ENCODE measurements at regions not wholly inside any gene's neighbourhood (a gene's known extent, or its start where the extent isn't known, plus 50 kb on each side); places are given as distances from the start of the nearest gene placed in this dataset.

DNA sequence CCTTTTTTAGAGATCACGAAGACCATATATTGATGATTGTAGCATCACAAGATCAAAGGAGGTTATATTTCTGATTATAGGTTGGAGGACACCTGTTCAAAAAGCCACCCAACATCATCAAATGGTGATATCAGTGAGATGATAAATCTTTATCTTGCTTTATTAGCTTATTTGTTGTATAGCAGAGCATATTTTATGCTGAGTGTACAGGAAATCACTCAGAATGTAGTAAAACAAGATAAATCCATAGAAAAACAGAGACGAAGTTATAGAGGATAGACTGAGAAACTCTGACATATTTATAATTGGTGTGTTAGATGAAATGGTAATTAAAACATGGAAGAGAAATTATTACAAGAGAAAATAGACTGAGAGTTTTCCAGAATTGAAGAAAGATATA is 69.8 kb upstream of the DMAC1 start:
- DNase-seq (ENCODE audit: low spot score) = no peak

DNA sequence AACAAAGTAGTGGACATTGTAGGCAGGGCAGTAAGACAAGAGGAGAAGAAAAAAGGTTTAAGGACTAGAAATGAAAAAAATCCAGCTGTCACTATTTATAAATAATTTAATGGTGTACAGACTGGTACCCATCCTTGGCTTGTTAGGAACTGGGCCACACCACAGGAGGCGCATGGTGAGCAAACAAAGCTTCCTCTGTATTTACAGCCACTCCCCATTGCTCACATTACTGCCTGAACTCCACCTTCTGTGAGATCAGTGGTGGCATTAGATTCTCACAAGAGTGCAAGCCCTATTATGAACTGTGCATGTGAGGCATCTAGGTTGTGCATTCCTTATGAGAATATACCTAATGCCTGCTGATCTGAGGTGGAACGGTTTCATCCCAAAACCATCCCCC is 62.6 kb upstream of the DMAC1 start:
- DNase-seq (ENCODE audit: low spot score) = no peak

DNA sequence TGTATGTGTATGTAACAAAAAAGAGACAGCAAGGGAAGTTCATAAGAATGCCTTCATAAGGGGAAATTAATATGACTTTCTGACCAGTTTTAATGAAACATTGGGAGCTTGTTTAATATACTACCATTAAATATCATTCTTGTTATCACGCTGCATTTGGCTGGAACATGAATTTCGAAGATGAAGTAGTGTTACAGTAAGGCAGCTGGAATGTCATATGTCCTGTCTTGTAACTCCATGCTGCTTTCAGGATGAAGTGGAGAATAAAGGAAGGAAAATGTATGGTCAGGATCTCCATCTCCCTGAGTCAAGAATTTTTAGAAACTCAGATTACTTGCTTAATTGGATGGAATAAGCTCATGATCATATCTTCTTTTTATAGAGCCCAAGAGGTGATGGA is 61.5 kb upstream of the DMAC1 start:
- no peak for DNase-seq (ENCODE audit: low spot score)

DNA sequence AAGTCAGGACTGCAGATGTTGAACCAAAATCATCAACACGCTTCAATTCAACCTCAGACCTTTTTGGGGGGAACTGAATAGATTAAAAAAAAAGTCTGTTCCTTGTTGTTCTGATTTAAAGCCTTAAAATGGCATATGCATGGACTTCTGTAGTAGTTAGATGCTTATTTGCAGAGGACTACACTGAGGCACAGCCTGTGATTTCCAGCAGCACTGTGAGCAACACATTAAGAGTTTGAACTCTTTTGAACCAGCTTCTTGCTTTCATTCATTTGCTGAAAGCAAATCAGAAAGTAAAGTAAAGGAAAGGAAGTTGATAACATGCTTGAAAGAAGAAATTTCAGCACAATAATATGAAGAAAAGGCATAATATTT is 60.7 kb upstream of the DMAC1 start:
- no peak for DNase-seq (ENCODE audit: low spot score)

DNA sequence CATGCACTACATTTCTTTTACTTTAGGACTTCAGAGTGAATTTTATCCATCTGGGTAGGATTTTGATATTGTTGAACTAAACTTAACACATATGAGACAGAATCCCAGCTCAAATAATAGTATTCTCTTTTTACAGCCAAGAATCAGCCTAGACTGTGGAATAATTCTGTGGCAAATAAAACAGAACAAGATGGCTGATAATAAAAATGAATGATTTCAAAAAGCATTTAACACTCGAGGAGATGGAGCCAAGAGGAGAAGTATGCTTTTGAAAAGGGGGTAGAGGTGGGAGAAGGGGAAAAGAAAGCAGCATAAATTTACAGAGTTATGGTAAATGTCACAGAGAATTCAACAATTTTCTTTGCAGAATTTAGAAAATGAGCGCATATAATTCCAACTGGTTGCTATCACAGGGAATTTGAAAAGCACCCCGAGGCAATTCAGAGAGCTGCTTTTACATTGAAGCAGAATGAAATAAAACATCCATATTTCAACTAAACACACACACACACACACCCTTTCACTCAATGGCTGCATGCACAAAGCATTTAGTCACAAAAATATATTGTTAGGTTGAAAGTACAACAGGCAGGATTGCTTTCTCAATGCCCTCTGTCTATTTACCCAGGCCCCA is 60.2 kb upstream of the DMAC1 start:
- DNase-seq (ENCODE audit: low spot score) = no peak

DNA sequence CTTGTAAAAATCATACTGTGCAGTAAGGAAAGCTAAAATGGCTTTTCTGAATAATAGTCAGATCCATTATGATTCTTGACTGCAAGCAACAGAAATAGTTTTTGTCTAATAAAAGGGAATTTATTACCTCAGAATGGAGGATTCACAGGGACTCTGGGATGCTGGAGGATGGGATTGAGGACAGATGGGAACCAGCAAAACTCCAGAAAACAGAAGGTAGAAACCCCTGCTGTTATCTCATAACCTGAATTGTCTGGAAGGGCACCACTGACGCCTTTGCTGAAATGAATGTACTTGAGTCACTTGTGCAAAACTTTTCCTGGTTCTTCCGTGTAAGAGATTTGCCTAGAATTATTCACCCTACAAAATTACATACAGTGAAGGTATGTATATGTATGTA is 58.6 kb upstream of the DMAC1 start:
- no peak for DNase-seq (ENCODE audit: low spot score)

DNA sequence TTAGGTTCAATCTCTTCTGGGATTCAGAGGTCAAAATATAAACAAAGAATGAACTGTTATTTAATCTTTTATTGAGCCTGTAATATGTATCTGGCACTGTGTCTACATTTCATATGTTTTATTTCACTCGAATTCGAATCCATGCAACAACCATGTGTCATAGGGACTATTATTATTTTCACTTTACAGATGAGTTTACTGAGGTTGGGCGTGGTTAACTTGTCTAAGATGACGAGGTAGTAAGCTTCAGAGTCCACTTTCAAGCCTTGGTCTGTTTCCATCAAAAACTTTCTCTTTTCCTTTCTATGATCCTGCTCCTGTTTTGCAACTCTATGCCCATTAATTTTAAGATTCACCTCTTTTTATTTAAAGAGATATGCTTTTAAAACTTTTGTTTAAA is 55.2 kb upstream of the DMAC1 start:
- DNase-seq (ENCODE audit: low spot score) = no peak

Data from Ammon's horn (tissue), 1 donor.